GM13977 (cell line): ENCODE measurements at regions not wholly inside any gene's neighbourhood (a gene's known extent, or its start where the extent isn't known, plus 50 kb on each side); places are given as distances from the start of the nearest gene placed in this dataset.

Source experiments
- DNase-seq: peaks from one replicate; pipeline ENCODE4 v3.0.0; 2012; ENCODE audit warnings: low spot score
- CTCF ChIP-seq: IDR thresholded peaks from 2 replicates; pipeline ENCODE4 v1.5.1; 2012; ENCODE audit warnings: mild to moderate bottlenecking, control low read depth; ENCODE audit not compliant: insufficient read depth; ENCODE audit errors: extremely low read depth, missing control alignments
- in situ Hi-C: fragments of 300-500 bp; cut with MboI; formaldehyde crosslinking; loops from one replicate; pipeline ENCODE4 v1.12.0; 2022; ENCODE audit warnings: low sequenced_read_pairs, low pct_unique_long_range_greater_than_20kb, mixed read lengths, inconsistent platforms; ENCODE audit not compliant: unreplicated experiment

GRCh38 chr16:62475573-62475972 is 439.3 kb upstream of the CDH8 start:
- no peak for DNase-seq
- no peak for TF ChIP-seq CTCF
- in situ Hi-C loops, result no loop called here

GRCh38 chr16:62462971-62463370 is 426.7 kb upstream of the CDH8 start:
- in situ Hi-C loops, result no loop called here
- no peak for TF ChIP-seq CTCF
- DNase-seq, result no peak

DNA sequence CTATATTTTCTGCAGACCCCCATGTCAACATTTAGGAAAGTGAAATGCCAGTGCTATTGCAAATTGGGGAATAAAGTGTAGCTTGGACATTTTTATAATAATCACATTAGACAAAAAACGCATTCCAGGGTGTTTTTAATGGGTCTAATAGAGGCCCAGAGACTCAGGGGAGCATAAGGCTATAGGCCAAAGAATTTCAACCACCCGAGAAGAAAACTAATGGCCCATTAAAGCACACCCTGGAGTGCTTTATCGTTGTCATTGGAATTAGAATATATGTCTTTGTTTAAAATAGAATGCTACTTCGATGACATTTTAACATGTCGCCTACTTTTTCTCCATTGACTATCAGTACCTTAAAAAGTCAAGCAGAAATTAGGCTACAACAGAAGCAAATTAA is 414.1 kb upstream of the CDH8 start:
- no peak for TF ChIP-seq CTCF
- no peak for DNase-seq
- in situ Hi-C loops, result no loop called here

DNA sequence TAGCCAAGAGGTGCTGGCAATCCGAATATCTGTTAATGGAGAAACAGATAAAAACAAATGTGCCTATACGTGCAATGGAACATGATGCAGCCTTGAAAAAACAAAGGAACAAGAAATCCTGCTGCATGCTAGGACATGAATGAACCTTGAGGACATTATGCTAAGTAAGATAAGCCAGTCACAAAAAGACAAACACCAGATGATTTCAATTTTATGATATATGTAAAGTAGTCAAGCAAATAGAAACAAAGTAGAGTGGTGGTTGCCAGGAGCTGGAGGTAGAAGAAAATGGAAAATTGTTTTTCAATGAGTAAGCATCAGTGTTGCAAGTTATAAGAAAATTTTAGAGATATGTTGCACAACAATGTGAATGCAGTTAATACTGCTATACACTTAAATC is 409.7 kb upstream of the CDH8 start:
- no peak for DNase-seq
- in situ Hi-C loops, result no loop called here
- TF ChIP-seq CTCF, result no peak

DNA sequence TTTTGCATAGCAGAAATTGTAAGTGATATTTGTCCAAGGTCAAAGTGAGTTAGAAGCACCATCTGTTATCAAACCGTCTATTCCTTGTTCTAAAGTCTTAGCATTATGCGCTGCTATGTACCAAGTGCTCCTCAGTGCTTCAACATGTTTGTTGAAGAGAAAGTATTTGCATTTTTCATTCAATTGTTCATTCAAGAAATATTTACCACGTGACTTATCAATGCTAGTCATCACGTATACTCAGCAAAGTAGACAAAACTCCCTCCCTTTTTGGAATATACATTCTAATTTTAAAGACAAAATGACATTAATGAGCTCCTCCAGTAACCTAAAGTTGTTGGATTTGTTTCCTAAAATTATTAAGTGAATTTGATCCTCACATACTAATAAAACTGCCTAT is 388.0 kb upstream of the CDH8 start:
- no peak for TF ChIP-seq CTCF
- in situ Hi-C loops, result no loop called here

GRCh38 chr16:62408760-62409159 is 372.5 kb upstream of the CDH8 start:
- DNase-seq, result no peak
- in situ Hi-C loops, result no loop called here
- no peak for TF ChIP-seq CTCF

More for the DNA sequence above, 388.0 kb upstream of the CDH8 start:
- no peak for DNase-seq

DNA sequence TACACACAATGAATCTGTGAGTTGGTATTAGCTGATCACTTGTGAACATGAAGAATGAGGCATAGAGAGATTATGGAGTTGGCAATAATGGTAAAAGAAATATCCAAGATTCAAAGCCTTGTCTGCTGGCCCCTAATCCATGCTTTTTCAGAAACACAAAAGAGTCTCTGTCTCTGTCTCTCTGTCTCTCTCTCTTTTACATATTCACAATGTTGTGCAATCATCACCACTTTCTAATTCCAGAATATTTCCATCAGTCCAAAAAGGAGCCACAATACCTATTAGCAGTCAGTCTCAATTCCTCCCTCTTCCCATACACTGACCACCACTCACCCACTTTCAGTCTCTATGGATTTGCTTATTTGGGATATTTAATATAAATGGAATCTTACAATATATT is 370.1 kb upstream of the CDH8 start:
- in situ Hi-C loops, result no loop called here
- TF ChIP-seq CTCF, result no peak
- DNase-seq, result no peak
